GM18858 (cell line): ENCODE measurements at regions not wholly inside any gene's neighbourhood (a gene's known extent, or its start where the extent isn't known, plus 50 kb on each side); places are given as distances from the start of the nearest gene placed in this dataset.
"Not testable (repeated sequence)": the region's sequence is repeated elsewhere in the genome, so short reads cannot be mapped to it uniquely, and the experiment has no call there.

Source experiments
- ATAC-seq: cut with Tn5 transposase; IDR thresholded peaks from one replicate; pipeline ENCODE4 v1.9.1; 2021; ENCODE audit not compliant: unreplicated experiment

GRCh38 chr1:206403612-206404307 lies 66.5 kb upstream of the IKBKE start:
- not testable (repeated sequence) for ATAC-seq

- ATAC-seq, result not testable (repeated sequence)
Observed at GRCh38 chr1:206404309-206405027, 65.8 kb upstream of the IKBKE start.

- ATAC-seq, result not testable (repeated sequence)
Observed at GRCh38 chr1:206405282-206405681, 65.0 kb upstream of the IKBKE start.

- not testable (repeated sequence) for ATAC-seq
Observed at GRCh38 chr1:206408371-206409288, 61.6 kb upstream of the IKBKE start.

- ATAC-seq, result no peak
Observed at GRCh38 chr1:206411321-206411720, 59.0 kb upstream of the IKBKE start.

GRCh38 chr1:206415942-206416341 lies 54.3 kb upstream of the IKBKE start:
- ATAC-seq, result no peak

- no peak for ATAC-seq
Observed at GRCh38 chr1:206417774-206418614, 52.3 kb upstream of the IKBKE start.

- ATAC-seq, result no peak
Observed at GRCh38 chr1:206419250-206419649, 51.0 kb upstream of the IKBKE start.

- no peak for ATAC-seq
Observed at GRCh38 chr1:206419783-206420182, 50.5 kb upstream of the IKBKE start.

GRCh38 chr1:206420471-206420870 lies 49.8 kb upstream of the IKBKE start:
- no peak for ATAC-seq
